ENCODE measurements at regions not wholly inside any gene's neighbourhood (a gene's known extent, or its start where the extent isn't known, plus 50 kb on each side); places are given as distances from the start of the nearest gene placed in this dataset.
"Not testable (repeated sequence)": the region's sequence is repeated elsewhere in the genome, so short reads cannot be mapped to it uniquely, and the experiment has no call there.

GRCh38 chr1:234763367-234763766, 153.4 kb upstream of the IRF2BP2 start (continued):
- TF ChIP-seq ZNF562 (CRISPR knock-in tag; IDR thresholded peaks at IDR 0.05; ENCODE audit: borderline replicate concordance): no peak
- TF ChIP-seq CAMTA2 (CRISPR knock-in tag; IDR thresholded peaks at IDR 0.05; ENCODE audit: borderline replicate concordance): no peak
- TF ChIP-seq FOXO4 (CRISPR knock-in tag; conservative IDR thresholded peaks at IDR 0.05): no peak
- TF ChIP-seq TBX2 (CRISPR knock-in tag; IDR thresholded peaks at IDR 0.05; ENCODE audit: borderline replicate concordance): no peak
- no peak for TF ChIP-seq ZBTB21 (CRISPR knock-in tag; IDR thresholded peaks at IDR 0.05)
- TF ChIP-seq ZNF138 (CRISPR knock-in tag; IDR thresholded peaks at IDR 0.05; ENCODE audit: low read depth): no peak
- no peak for TF ChIP-seq ZNF121 (CRISPR knock-in tag; IDR thresholded peaks at IDR 0.05)
- no peak for TF ChIP-seq ZNF256 (CRISPR knock-in tag; conservative IDR thresholded peaks at IDR 0.05)
- TF ChIP-seq MED8 (CRISPR knock-in tag; IDR thresholded peaks at IDR 0.05; ENCODE audit: insufficient replicate concordance): no peak

DNA sequence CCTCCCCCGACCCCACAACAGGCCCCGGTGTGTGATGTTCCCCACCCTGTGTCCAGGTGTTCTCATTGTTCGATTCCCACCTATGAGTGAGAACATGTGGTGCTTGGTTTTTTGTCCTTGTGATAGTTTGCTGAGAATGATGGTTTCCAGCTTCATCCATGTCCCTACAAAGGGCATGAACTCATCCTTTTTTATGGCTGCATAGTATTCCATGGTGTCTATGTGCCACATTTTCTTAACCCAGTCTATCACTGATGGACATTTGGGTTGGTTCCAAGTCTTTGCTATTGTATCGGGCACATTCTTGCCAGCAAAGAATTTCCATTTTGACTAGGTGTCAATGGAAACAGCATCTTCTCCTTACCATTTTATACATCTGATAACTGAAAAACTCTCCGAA, 152.1 kb upstream of the IRF2BP2 start:
- H4K20me1 ChIP-seq (ENCODE audit: insufficient read depth, low read length); H3K27me3 ChIP-seq (ENCODE audit: control insufficient read depth in 1 of 2, insufficient read depth in 2 of 2, low read length in 2 of 2); POLR2A ChIA-PET; H3K4me3 ChIP-seq (replicated peaks in 1 of 3; ENCODE audit: insufficient read depth in 1 of 3, low read depth in 2 of 3, low read length in 3 of 3); FAIRE-seq; BruUV-seq (replicated peaks); DNase-seq (ENCODE audit: low spot score); H3K4me2 ChIP-seq (ENCODE audit: low read depth, low read length); H3K9me3 ChIP-seq (ENCODE audit: low read length); in situ Hi-C loops (cut with HindIII; ENCODE audit: extremely low pct_ligation_motif_present, low pct_unique_long_range_greater_than_20kb); H3K27ac ChIP-seq (ENCODE audit: extremely low read length, insufficient read depth, low read length); H3K36me3 ChIP-seq (replicated peaks in 1 of 2; ENCODE audit: control insufficient read depth in 1 of 2, insufficient read depth in 2 of 2, low read length in 2 of 2); H2AFZ ChIP-seq (ENCODE audit: low read length); CTCF ChIA-PET (ENCODE audit: low intra/inter-chr PET ratio, low total read pairs); intact Hi-C loops (cut with micrococcal nuclease; ENCODE audit: unreplicated experiment); H3K9ac ChIP-seq (ENCODE audit: insufficient read depth, low read depth, low read length); ATAC-seq; H3K79me2 ChIP-seq (ENCODE audit: insufficient read depth, low read length): not testable (repeated sequence)
- 96% methylated on average over 5 of the region's 5 CpGs for WGBS (ENCODE audit: low lambda C conversion rate)
- H3K4me1 ChIP-seq (ENCODE audit: insufficient read depth, low read length): peaks cover 75% of the 10 kb centered on the region
